ENCODE measurements at regions not wholly inside any gene's neighbourhood (a gene's known extent, or its start where the extent isn't known, plus 50 kb on each side); places are given as distances from the start of the nearest gene placed in this dataset.

DNA sequence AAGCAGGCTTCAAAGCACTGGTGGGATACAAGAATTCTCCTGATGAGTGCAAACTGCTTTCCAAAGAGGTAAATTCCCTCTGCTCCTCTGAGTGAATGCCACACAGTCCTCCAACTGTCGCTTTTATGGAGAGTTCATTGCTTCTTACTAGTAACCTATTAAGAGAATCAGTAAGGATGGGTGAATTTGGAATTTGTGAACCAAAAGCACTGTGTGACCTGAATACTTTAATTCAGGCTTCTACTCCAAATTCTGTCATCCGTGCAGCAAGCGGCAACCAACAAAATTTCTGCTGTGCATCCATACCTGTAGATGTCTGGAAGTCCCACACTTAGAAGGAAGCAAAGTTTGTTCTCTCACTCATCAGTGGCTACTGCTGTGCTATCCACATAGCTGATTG is 66.7 kb upstream of the SNRK start:
- H3K27ac ChIP-seq (ENCODE audit: insufficient read depth, low read length), result no peak overlapping the region
- no TSS peak for BruUV-seq (replicated peaks)
- in situ Hi-C loops (cut with MboI; ENCODE audit: low sequenced_read_pairs) (no loop called here), dilution Hi-C loops (cut with HindIII; ENCODE audit: low sequenced_read_pairs, unreplicated experiment) (no loop called here), intact Hi-C loops (cut with micrococcal nuclease) (loop anchor here (5.0 to 10.0 kb wide), 4 partner anchors 323 to 978 kb away; partner anchors contain the start of genes ABHD5 and ANO10)
- ATAC-seq (ENCODE audit: low read depth) (no peak), DNase-seq (no peak)
- H2BK20ac ChIP-seq (ENCODE audit: low read depth, low read length), result no peak overlapping the region
- no peak overlapping the region for H3K4ac ChIP-seq (ENCODE audit: low read depth, low read length)
- no peak overlapping the region for H3K56ac ChIP-seq (ENCODE audit: extremely low read depth, insufficient read depth, low read length)
- H3K36me3 ChIP-seq (ENCODE audit: control insufficient read depth, insufficient read depth, low read length), result no peaks in the 10 kb centered on the region
- CTCF ChIA-PET, result no interaction called here
- H3K4me3 ChIP-seq (ENCODE audit: insufficient read depth, low read depth, low read length), result no peak overlapping the region
- no peak overlapping the region for H2AFZ ChIP-seq (replicated peaks; ENCODE audit: low read length, poor library complexity)
- no peaks in the 10 kb centered on the region for H4K20me1 ChIP-seq (ENCODE audit: insufficient read depth, low read length)
- no peak overlapping the region for H4K8ac ChIP-seq (ENCODE audit: low read depth in 2 of 2, low read length in 2 of 2)
- POLR2A ChIA-PET (ENCODE audit: unreplicated experiment), result no interaction called here
- no peak overlapping the region for H3K23ac ChIP-seq (ENCODE audit: low read depth, low read length)
- whole genome bisulfite sequencing, 2 experiments (ENCODE audit: extremely low coverage in 2 of 2, insufficient read length in 1 of 2), result no CpG with 5 or more reads among the region's 3 CpGs
- no peak overlapping the region for H2AK9ac ChIP-seq (replicated peaks; ENCODE audit: low read depth, low read length, poor library complexity)
- no peak overlapping the region for H2BK120ac ChIP-seq (ENCODE audit: low read depth, low read length)
- H3K4me2 ChIP-seq (ENCODE audit: low read depth, low read length), result no peak overlapping the region
- TF ChIP-seq RFX5 (IDR thresholded peaks at IDR 0.05; ENCODE audit: low read depth, low read length) (no peak), FOS (IDR thresholded peaks at IDR 0.05; ENCODE audit: low read depth, low read length) (no peak), POLR2A (IDR thresholded peaks at IDR 0.05; ENCODE audit: low read depth, low read length) (no peak), MAFK (IDR thresholded peaks at IDR 0.05; ENCODE audit: low read depth, low read length) (no peak), MXI1 (IDR thresholded peaks at IDR 0.05; ENCODE audit: borderline replicate concordance, low read depth, low read length) (no peak), RCOR1 (IDR thresholded peaks at IDR 0.05; ENCODE audit: insufficient replicate concordance, low read length) (no peak), RAD21 (IDR thresholded peaks at IDR 0.05; ENCODE audit: low read length) (no peak), CEBPB (IDR thresholded peaks at IDR 0.05; ENCODE audit: low read depth, low read length) (no peak), MAZ (IDR thresholded peaks at IDR 0.05; ENCODE audit: borderline replicate concordance, low read depth, low read length) (no peak), SMC3 (IDR thresholded peaks at IDR 0.05; ENCODE audit: low read depth, low read length) (no peak), BHLHE40 (IDR thresholded peaks at IDR 0.05; ENCODE audit: low read depth, low read length) (no peak), NFE2L2 (IDR thresholded peaks at IDR 0.05; ENCODE audit: low read depth, low read length) (no peak)
- TF ChIP-seq, protein P1, sequence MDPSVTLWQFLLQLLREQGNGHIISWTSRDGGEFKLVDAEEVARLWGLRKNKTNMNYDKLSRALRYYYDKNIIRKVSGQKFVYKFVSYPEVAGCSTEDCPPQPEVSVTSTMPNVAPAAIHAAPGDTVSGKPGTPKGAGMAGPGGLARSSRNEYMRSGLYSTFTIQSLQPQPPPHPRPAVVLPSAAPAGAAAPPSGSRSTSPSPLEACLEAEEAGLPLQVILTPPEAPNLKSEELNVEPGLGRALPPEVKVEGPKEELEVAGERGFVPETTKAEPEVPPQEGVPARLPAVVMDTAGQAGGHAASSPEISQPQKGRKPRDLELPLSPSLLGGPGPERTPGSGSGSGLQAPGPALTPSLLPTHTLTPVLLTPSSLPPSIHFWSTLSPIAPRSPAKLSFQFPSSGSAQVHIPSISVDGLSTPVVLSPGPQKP (IDR thresholded peaks at IDR 0.05; ENCODE audit: borderline replicate concordance, low read depth, low read length), result no peak
- TF ChIP-seq, protein P2, sequence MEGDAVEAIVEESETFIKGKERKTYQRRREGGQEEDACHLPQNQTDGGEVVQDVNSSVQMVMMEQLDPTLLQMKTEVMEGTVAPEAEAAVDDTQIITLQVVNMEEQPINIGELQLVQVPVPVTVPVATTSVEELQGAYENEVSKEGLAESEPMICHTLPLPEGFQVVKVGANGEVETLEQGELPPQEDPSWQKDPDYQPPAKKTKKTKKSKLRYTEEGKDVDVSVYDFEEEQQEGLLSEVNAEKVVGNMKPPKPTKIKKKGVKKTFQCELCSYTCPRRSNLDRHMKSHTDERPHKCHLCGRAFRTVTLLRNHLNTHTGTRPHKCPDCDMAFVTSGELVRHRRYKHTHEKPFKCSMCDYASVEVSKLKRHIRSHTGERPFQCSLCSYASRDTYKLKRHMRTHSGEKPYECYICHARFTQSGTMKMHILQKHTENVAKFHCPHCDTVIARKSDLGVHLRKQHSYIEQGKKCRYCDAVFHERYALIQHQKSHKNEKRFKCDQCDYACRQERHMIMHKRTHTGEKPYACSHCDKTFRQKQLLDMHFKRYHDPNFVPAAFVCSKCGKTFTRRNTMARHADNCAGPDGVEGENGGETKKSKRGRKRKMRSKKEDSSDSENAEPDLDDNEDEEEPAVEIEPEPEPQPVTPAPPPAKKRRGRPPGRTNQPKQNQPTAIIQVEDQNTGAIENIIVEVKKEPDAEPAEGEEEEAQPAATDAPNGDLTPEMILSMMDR (conservative IDR thresholded peaks at IDR 0.05; ENCODE audit: low read depth, low read length), result no peak
- H3K9me1 ChIP-seq (ENCODE audit: insufficient read depth, low read length), result no peaks in the 10 kb centered on the region
- no peaks in the 10 kb centered on the region for H3K4me1 ChIP-seq (ENCODE audit: control insufficient read depth, insufficient read depth, low read length)
- H3K14ac ChIP-seq (replicated peaks; ENCODE audit: low read depth, low read length), result no peak overlapping the region
- no peaks in the 10 kb centered on the region for H3K9me3 ChIP-seq (ENCODE audit: control insufficient read depth, insufficient read depth, low read length)
- H2AK5ac ChIP-seq (ENCODE audit: low read depth, low read length), result no peak overlapping the region
- no peak overlapping the region for H2BK15ac ChIP-seq (ENCODE audit: low read depth, low read length)
- no peak overlapping the region for H3K18ac ChIP-seq (ENCODE audit: low read depth, low read length)
- H4K5ac ChIP-seq (ENCODE audit: low read depth, low read length), result no peak overlapping the region
- no peaks in the 10 kb centered on the region for H3K79me1 ChIP-seq (ENCODE audit: low read depth in 1 of 2, low read length in 2 of 2)
- H2BK5ac ChIP-seq (ENCODE audit: low read depth, low read length, poor library complexity, severe bottlenecking), result no peak overlapping the region
- no peak overlapping the region for H3K9ac ChIP-seq (ENCODE audit: low read depth, low read length)
- no peak overlapping the region for H4K91ac ChIP-seq (ENCODE audit: insufficient read depth, low read depth, low read length)
- H3K27me3 ChIP-seq (ENCODE audit: control insufficient read depth, insufficient read depth, low read length), result peaks cover 13% of the 10 kb centered on the region

All from IMR-90 (cell line).